SU-DHL-6 (cell line): ENCODE measurements at regions not wholly inside any gene's neighbourhood (a gene's known extent, or its start where the extent isn't known, plus 50 kb on each side); places are given as distances from the start of the nearest gene placed in this dataset.

Experiments
- EZH2phosphoT487 ChIP-seq: fragments of 200-600 bp; sonication (generic), shearing (Covaris generic); conservative IDR thresholded peaks from 2 replicates; pipeline ENCODE4 v1.6.1; 2018; ENCODE audit warnings: mild to moderate bottlenecking, antibody characterized with exemption, low read length, moderate library complexity, mixed read lengths
- TF ChIP-seq, protein P1 (sequence below): fragments of 200-600 bp; sonication (generic); IDR thresholded peaks from one replicate; pipeline ENCODE4 v1.5.1; 2017; ENCODE audit warnings: antibody characterized with exemption, mild to moderate bottlenecking, low read length, moderate library complexity; ENCODE audit not compliant: insufficient read depth, poor library complexity, severe bottlenecking

- TF ChIP-seq, protein P1, sequence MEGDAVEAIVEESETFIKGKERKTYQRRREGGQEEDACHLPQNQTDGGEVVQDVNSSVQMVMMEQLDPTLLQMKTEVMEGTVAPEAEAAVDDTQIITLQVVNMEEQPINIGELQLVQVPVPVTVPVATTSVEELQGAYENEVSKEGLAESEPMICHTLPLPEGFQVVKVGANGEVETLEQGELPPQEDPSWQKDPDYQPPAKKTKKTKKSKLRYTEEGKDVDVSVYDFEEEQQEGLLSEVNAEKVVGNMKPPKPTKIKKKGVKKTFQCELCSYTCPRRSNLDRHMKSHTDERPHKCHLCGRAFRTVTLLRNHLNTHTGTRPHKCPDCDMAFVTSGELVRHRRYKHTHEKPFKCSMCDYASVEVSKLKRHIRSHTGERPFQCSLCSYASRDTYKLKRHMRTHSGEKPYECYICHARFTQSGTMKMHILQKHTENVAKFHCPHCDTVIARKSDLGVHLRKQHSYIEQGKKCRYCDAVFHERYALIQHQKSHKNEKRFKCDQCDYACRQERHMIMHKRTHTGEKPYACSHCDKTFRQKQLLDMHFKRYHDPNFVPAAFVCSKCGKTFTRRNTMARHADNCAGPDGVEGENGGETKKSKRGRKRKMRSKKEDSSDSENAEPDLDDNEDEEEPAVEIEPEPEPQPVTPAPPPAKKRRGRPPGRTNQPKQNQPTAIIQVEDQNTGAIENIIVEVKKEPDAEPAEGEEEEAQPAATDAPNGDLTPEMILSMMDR, result no peak
- no peak for TF ChIP-seq EZH2phosphoT487
Observed at GRCh38 chr14:99029916-99030305, 242.1 kb downstream of the BCL11B start.
